Kidney (tissue), 13 donors: ENCODE measurements at regions not wholly inside any gene's neighbourhood (a gene's known extent, or its start where the extent isn't known, plus 50 kb on each side); places are given as distances from the start of the nearest gene placed in this dataset.

ENCODE experiments used
- DNase-seq, 5 donors: peaks; one replicate each; pipeline ENCODE4 v3.0.0-alpha.2; 2013 to 2020
- FAIRE-seq: peaks from 2 replicates; lab custom pipeline; 2012; peaks lifted over from hg19 to GRCh38; lab: Jason Lieb, UNC
- H3K27ac ChIP-seq, 2 donors: one replicate each; pipeline ENCODE4 v1.7.0; 2013; ENCODE audit warnings: low read depth in 2 of 2, low read length in 2 of 2, inconsistent platforms in 1 of 2
- H3K27me3 ChIP-seq: one replicate; pipeline ENCODE4 v1.7.1; 2013; ENCODE audit warnings: low read length, inconsistent platforms; ENCODE audit not compliant: control insufficient read depth, insufficient read depth
- H3K36me3 ChIP-seq, 3 donors: one replicate each; pipeline versions ENCODE4 v1.7.0 to v1.7.1; 2013; ENCODE audit warnings: low read length in 3 of 3, control low read depth in 1 of 3, inconsistent platforms in 1 of 3; ENCODE audit not compliant: insufficient read depth in 3 of 3, control insufficient read depth in 2 of 3
- H3K4me1 ChIP-seq, 3 donors: one replicate each; pipeline versions ENCODE4 v1.7.0 to v1.7.1; 2013; ENCODE audit warnings: low read length in 3 of 3, inconsistent platforms in 1 of 3, low read depth in 1 of 3; ENCODE audit not compliant: control insufficient read depth in 2 of 3, insufficient read depth in 2 of 3
- H3K4me3 ChIP-seq, 3 donors: one replicate each; pipeline versions ENCODE4 v1.7.0 to v1.8.1; 2013; ENCODE audit warnings: low read length in 3 of 3, control low read depth in 1 of 3, inconsistent platforms in 1 of 3
- H3K9ac ChIP-seq, 3 donors: one replicate each; pipeline versions ENCODE4 v1.7.0 to v1.7.1; 2013; ENCODE audit warnings: low read length in 3 of 3, control low read depth in 1 of 3, inconsistent platforms in 1 of 3
- H3K9me3 ChIP-seq, 3 donors: one replicate each; pipeline versions ENCODE4 v1.7.0 to v1.7.1; 2013; ENCODE audit warnings: low read length in 3 of 3, control low read depth in 1 of 3, inconsistent platforms in 1 of 3; ENCODE audit not compliant: control insufficient read depth in 2 of 3, insufficient read depth in 1 of 3
- intact Hi-C: fragments of 100-400 bp; cut with DNase I; formaldehyde crosslinking; loops from one replicate; pipeline ENCODE4 v1.11.1; 2022
- TF ChIP-seq, protein P1 (sequence below): IDR thresholded peaks from 3 replicates; pipeline ENCODE4 v1.5.1; 2012; ENCODE audit warnings: mild to moderate bottlenecking, moderate library complexity, borderline replicate concordance; ENCODE audit not compliant: insufficient read depth; ENCODE audit errors: extremely low read depth
- donor health status: control.
- donor health status: control.
- donor health status: control.
- donor health status: control.
- donor health status: control.
- donor health status: DM: yes; HTN: yes; CAD: no.
- donor health status: Normal renal cell carcinoma (clear cell type).

DNA sequence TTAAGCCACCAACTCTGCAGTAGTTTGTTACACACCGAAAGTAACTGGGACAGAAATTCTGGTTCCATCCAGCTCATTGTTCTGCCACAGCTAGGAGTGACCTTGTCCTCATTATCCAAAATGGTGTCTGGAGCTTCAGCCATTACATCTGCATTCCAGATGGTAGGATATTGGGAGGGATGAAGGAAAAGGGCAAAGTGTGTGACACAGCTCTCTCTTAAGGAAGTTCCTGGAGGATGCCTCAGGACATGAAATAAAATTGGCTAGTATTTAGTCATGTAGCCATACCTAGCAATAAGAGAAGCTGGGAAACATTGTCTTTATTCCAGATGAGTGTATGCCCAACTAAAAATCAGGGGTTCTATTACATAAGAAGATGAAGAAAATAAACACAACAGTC, 262.0 kb downstream of the BCOR start:
- H3K27me3 ChIP-seq = peaks cover 4% of the 10 kb centered on the region
- H3K27ac ChIP-seq = no peak overlapping the region
- H3K4me1 ChIP-seq = no peaks in the 10 kb centered on the region
- DNase-seq = no peak
- H3K9ac ChIP-seq = no peak overlapping the region
- intact Hi-C loops = no loop called here
- no peak for FAIRE-seq
- TF ChIP-seq, protein P1, sequence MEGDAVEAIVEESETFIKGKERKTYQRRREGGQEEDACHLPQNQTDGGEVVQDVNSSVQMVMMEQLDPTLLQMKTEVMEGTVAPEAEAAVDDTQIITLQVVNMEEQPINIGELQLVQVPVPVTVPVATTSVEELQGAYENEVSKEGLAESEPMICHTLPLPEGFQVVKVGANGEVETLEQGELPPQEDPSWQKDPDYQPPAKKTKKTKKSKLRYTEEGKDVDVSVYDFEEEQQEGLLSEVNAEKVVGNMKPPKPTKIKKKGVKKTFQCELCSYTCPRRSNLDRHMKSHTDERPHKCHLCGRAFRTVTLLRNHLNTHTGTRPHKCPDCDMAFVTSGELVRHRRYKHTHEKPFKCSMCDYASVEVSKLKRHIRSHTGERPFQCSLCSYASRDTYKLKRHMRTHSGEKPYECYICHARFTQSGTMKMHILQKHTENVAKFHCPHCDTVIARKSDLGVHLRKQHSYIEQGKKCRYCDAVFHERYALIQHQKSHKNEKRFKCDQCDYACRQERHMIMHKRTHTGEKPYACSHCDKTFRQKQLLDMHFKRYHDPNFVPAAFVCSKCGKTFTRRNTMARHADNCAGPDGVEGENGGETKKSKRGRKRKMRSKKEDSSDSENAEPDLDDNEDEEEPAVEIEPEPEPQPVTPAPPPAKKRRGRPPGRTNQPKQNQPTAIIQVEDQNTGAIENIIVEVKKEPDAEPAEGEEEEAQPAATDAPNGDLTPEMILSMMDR = no peak
- no peak overlapping the region for H3K4me3 ChIP-seq
- H3K9me3 ChIP-seq = no peaks in the 10 kb centered on the region
- no peaks in the 10 kb centered on the region for H3K36me3 ChIP-seq

DNA sequence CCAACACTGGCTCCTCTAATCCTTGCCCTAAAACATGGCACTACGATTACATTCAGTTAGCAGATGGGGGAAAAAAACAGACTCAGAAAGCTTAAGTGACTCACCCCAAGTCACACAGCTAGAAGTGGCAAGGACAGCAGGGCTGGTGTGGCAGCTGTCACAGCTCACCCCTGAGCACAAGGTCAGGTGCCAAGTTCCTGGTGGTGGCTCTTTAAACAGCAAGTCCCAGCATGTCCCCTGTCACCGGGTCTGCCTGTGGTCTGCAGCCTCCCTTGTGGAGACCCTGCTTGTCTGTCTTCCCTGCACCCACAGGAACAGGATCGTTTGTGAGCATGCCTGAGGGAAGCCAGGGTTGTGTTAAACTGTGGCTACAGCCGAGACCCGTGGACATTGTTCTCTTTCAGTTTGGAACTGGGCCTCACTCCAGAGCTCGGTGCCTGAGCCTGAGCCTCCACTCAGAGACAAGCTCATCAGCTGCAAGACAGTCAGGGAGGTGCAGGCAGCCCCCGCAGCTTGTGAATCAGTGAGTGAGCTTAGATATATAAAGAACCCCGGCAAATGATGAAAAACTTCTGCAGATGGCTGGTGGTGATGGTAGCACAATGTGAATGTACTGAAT, 260.8 kb downstream of the BCOR start:
- intact Hi-C loops = no loop called here
- Histone ChIP-seq H3K9me3 (no peaks in the 10 kb centered on the region), H3K27ac (no peak overlapping the region), H3K27me3 (peaks cover 4% of the 10 kb centered on the region), H3K36me3 (no peaks in the 10 kb centered on the region), H3K9ac (no peak overlapping the region), H3K4me1 (no peaks in the 10 kb centered on the region), H3K4me3 (no peak overlapping the region)
- TF ChIP-seq, protein P1 = no peak
- no peak for FAIRE-seq
- no peak for DNase-seq

DNA sequence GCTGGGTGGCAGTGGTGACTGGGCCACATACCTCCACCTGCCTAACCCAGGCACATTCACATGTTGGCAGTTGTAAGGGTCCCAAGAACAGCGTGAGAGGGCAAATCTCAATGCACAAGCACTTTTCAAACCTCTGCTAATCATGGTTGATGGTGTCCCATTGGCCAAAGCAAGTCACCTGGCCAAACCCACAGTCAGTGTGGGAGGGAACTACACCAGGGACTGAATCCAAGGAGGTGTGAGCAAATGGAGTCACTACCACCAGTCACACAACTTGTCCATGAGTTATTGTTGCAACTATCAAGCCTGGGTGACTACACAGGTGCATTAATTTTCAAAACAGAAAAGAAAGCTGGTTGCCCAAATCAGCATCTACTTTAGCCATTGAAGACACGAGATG, 260.1 kb downstream of the BCOR start:
- TF ChIP-seq, protein P1 = no peak
- H3K27me3 ChIP-seq = peaks cover 4% of the 10 kb centered on the region
- no peak overlapping the region for H3K9ac ChIP-seq
- H3K27ac ChIP-seq = no peak overlapping the region
- DNase-seq = no peak
- no peaks in the 10 kb centered on the region for H3K4me1 ChIP-seq
- no peaks in the 10 kb centered on the region for H3K36me3 ChIP-seq
- no peak overlapping the region for H3K4me3 ChIP-seq
- no peaks in the 10 kb centered on the region for H3K9me3 ChIP-seq
- FAIRE-seq = no peak
- intact Hi-C loops = no loop called here

DNA sequence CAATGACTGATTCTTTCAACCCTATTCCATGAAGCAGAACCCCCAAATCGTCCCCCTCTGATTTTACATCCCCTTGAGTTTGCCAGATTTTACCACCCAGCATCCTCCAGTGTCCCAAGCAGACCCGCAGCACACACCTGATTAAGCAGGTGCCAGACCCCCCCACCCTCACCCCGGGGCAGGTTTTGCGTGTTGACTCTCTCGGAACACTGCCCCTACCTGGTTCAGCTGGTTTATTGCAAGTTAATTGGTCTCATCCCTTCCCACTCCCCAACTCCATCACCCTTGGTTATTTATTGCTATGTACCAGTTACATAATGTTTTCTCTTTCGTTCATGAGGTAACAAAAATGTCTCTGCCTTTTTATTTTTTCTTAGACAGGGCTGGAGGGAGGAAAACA, 258.4 kb downstream of the BCOR start:
- no peak overlapping the region for H3K4me3 ChIP-seq
- TF ChIP-seq, protein P1 = no peak
- peaks cover 4% of the 10 kb centered on the region for H3K27me3 ChIP-seq

More for the DNA sequence above, 258.4 kb downstream of the BCOR start:
- no peak overlapping the region for H3K27ac ChIP-seq
- no peak for DNase-seq
- H3K4me1 ChIP-seq = no peaks in the 10 kb centered on the region
- no peak for FAIRE-seq
- intact Hi-C loops = no loop called here
- no peaks in the 10 kb centered on the region for H3K36me3 ChIP-seq
- no peak overlapping the region for H3K9ac ChIP-seq
- no peaks in the 10 kb centered on the region for H3K9me3 ChIP-seq
